Epithelial cell of esophagus (primary cell): ENCODE measurements at regions not wholly inside any gene's neighbourhood (a gene's known extent, or its start where the extent isn't known, plus 50 kb on each side); places are given as distances from the start of the nearest gene placed in this dataset.
"Not testable (repeated sequence)": the region's sequence is repeated elsewhere in the genome, so short reads cannot be mapped to it uniquely, and the experiment has no call there.

Source experiments
- DNase-seq: peaks from one replicate; pipeline ENCODE4 v3.0.0; 2010; ENCODE audit warnings: low read depth
- H3K4me3 ChIP-seq: 2 replicates; pipeline ENCODE4 v1.5.1; 2011; ENCODE audit warnings: mild to moderate bottlenecking, low read length, control low read depth
- TF ChIP-seq, protein P1 (sequence below): IDR thresholded peaks from 2 replicates; pipeline ENCODE4 v1.5.1; 2011; ENCODE audit warnings: low read depth, mild to moderate bottlenecking, low read length, control low read depth, inconsistent platforms; ENCODE audit not compliant: insufficient read depth; ENCODE audit errors: missing control alignments

DNA sequence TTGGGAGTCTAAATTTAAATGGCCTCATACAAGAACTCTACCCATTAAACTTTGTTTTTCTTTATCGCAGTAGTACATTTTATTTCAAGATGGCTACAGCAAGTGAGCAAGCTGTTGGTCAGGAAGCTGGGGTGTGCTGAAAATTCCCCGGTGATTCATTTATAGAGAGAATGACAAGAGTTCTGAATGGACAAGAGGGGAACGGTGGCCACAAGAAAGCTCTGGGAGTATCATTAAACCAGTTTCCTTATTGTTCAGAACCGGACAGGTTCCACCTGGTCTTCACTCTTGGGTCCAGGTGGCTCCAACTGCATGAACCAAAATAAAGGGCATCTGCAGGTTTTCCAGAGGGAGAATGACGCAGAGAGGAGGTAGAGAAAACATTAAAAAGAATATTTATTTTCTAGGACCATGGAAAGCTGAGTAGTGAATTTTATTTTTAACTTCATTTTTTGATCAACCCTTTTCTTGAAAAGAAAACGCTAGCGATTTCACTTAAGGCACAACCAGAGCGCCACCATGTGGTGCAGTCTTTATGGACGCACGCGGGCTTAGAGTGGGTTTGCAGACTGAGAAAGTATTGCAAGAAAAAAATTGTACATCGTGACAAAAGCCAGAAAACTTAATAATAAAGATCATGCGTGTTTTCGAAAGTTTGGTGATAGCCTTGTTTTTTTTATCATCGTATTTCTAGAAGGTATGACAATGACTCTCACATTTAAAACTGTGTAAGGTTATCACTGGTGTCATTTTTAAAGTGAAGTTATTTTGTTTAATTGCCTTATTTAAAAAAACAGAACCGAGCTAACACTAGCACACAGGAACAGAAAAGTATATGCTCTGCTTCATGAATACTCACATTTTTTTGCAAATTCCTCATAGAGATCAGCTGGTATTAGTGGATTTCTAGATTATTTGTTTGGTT, 97.9 kb upstream of the NOL4 start:
- TF ChIP-seq, protein P1, sequence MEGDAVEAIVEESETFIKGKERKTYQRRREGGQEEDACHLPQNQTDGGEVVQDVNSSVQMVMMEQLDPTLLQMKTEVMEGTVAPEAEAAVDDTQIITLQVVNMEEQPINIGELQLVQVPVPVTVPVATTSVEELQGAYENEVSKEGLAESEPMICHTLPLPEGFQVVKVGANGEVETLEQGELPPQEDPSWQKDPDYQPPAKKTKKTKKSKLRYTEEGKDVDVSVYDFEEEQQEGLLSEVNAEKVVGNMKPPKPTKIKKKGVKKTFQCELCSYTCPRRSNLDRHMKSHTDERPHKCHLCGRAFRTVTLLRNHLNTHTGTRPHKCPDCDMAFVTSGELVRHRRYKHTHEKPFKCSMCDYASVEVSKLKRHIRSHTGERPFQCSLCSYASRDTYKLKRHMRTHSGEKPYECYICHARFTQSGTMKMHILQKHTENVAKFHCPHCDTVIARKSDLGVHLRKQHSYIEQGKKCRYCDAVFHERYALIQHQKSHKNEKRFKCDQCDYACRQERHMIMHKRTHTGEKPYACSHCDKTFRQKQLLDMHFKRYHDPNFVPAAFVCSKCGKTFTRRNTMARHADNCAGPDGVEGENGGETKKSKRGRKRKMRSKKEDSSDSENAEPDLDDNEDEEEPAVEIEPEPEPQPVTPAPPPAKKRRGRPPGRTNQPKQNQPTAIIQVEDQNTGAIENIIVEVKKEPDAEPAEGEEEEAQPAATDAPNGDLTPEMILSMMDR, result peak; percentile 84
- peak; percentile 70 for DNase-seq
- no peak overlapping the region for H3K4me3 ChIP-seq

DNA sequence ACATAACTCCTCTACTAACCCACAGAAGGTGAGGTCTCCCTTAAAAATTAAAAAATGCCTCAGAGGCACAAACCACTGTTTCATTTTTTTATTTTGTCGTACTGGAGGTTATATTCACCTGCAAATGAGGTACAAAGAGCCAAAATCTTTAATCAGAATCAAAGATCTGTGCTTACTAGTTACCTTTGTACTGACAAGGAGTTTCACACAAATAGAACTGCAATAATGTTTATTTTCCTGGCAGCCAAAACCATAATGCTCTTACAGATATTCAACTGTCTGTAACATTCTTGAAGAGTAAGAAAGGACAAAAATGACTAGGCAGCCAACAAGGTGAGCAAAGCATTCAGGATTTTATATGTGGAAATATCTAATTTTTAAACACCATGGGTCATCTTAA, 105.1 kb upstream of the NOL4 start:
- no peak for DNase-seq
- TF ChIP-seq, protein P1, result no peak
- no peak overlapping the region for H3K4me3 ChIP-seq

DNA sequence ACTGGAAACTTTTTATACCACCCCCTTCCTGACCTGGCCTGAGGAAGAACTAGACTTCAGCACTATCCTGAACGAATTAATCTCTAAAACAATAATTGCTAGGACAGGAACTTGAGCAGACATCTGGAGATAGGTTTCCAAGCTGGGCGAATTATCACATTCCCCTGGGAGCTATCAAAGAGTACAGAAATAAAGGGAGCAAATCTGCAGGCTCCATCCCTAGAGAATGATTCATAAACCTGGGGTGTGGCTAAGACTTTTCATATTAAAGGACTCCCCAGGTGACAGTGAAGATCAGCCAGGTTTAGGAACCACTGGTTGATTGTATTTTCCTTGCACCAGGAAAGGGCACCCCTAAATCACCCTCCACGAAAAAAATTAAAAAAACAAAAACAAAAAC, 105.6 kb upstream of the NOL4 start:
- no peak for DNase-seq
- TF ChIP-seq, protein P1, result no peak
- no peak overlapping the region for H3K4me3 ChIP-seq

DNA sequence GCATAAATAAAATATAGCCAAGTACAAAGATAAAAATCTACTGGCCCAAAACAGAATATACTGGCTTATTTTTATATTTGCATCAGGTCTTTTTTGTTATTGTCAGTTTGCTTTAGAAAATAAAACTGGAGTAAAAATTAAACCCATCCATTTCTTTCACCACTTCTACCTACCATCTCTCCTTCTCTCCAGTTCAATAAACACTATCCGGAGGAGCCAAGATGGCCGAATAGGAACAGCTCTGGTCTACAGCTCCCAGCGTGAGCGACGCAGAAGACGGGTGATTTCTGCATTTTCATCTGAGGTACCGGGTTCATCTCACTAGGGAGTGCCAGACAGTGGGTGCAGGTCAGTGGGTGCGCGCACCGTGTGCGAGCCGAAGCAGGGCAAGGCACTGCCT, 106.2 kb upstream of the NOL4 start:
- DNase-seq, H3K4me3 ChIP-seq: not testable (repeated sequence)

DNA sequence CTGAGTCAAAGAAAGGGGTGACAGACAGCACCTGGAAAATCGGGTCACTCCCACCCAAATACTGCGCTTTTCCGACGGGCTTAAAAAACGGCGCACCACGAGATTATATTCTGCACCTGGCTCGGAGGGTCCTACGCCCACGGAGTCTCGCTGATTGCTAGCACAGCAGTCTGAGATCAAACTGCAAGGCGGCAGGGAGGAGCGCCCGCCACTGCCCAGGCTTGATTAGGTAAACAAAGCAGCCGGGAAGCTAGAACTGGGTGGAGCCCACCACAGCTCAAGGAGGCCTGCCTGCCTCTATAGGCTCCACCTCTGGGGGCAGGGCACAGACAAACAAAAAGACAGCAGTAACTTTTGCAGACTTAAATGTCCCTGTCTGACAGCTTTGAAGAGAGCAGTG, 106.6 kb upstream of the NOL4 start:
- DNase-seq, H3K4me3 ChIP-seq: not testable (repeated sequence)

DNA sequence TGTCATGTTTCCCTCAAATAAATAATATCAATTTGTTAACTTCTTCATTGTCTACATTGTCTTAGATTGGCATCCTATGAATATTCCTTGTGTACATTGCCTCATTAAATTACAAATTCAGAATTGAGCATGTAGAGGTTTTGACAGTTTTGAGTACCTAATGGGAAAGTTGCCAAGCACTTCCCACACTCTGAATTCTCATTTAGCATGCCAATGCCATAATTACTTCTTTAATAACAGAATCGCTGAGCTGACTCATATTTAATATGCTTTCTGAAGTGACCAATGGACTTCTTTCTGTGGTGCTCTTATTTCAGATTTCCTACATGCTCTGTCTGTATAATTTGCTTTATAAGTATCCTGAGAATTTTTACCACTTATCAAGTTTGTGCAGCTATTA, 114.4 kb upstream of the NOL4 start:
- TF ChIP-seq, protein P1, result no peak
- no peak overlapping the region for H3K4me3 ChIP-seq

DNA sequence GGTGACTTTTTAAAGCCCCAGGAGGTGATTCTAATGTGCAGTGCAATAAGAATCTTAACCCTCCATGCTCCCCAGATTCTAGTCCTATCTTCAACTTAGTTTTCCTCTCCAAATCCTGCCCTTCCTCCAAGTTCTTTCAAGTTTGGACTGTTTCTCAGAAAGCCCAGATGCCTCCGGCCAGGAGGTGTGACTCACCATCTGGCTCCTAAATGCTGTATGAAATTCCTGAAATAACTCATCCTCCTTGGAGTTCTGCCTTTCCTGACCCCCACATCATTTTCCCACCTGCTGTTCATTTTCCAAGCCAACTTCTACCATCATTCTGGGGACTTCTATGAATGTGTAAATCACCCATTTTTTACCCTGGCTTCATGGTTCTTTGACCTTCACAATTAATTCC, 118.2 kb upstream of the NOL4 start:
- peak; percentile 59 for DNase-seq
- TF ChIP-seq, protein P1, result no peak
- H3K4me3 ChIP-seq, result no peak overlapping the region

More for the DNA sequence above, 114.4 kb upstream of the NOL4 start:
- no peak for DNase-seq

DNA sequence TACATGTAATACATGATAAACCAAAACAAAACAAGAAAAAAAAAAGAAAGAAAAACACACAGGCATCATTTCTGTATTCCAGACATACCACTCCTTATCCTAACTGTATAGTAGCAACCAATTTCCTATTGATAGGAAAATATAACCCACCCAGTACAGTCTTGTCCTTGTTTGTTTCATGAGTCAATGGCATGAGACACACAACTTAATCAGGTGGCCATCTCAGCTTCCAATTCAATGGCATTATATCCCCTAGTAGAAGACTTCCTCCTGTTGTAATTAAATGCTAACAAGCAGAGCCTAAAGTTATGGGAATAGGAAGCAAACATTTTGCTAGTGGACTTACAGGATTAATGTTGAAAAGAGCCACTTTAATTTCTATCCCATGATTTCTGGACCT, 121.0 kb upstream of the NOL4 start:
- H3K4me3 ChIP-seq, result no peak overlapping the region
- TF ChIP-seq, protein P1, result no peak
- DNase-seq, result no peak
